ENCODE measurements at regions not wholly inside any gene's neighbourhood (a gene's known extent, or its start where the extent isn't known, plus 50 kb on each side); places are given as distances from the start of the nearest gene placed in this dataset.

GRCh38 chr2:118255771-118256372, 167.6 kb downstream of the INSIG2 start:
- no peak for DNase-seq

GRCh38 chr2:118255301-118255700, 167.0 kb downstream of the INSIG2 start:
- no peak for DNase-seq

GRCh38 chr2:118254116-118254515, 165.8 kb downstream of the INSIG2 start:
- no peak for DNase-seq

GRCh38 chr2:118251427-118251826, 163.2 kb downstream of the INSIG2 start:
- DNase-seq = no peak

GRCh38 chr2:118250463-118250862, 162.2 kb downstream of the INSIG2 start:
- DNase-seq = peak; percentile 14

GRCh38 chr2:118250001-118250400, 161.7 kb downstream of the INSIG2 start:
- no peak for DNase-seq

- no peak for DNase-seq
Measured at GRCh38 chr2:118249531-118249930, 161.3 kb downstream of the INSIG2 start.

GRCh38 chr2:118246726-118247125, 158.5 kb downstream of the INSIG2 start:
- no peak for DNase-seq

- no peak for DNase-seq
Measured at GRCh38 chr2:118246079-118246478, 157.8 kb downstream of the INSIG2 start.

GRCh38 chr2:118244686-118245085, 156.4 kb downstream of the INSIG2 start:
- no peak for DNase-seq

- DNase-seq = no peak
Measured at GRCh38 chr2:118243031-118243430, 154.8 kb downstream of the INSIG2 start.

- DNase-seq = no peak
Measured at GRCh38 chr2:118242216-118242615, 153.9 kb downstream of the INSIG2 start.

- no peak for DNase-seq
Measured at GRCh38 chr2:118241128-118241527, 152.9 kb downstream of the INSIG2 start.

- no peak for DNase-seq
Measured at GRCh38 chr2:118240276-118240675, 152.0 kb downstream of the INSIG2 start.

- no peak for DNase-seq
Measured at GRCh38 chr2:118239284-118239683, 151.0 kb downstream of the INSIG2 start.

- DNase-seq = no peak
Measured at GRCh38 chr2:118237451-118237850, 149.2 kb downstream of the INSIG2 start.

GRCh38 chr2:118232796-118233195, 144.5 kb downstream of the INSIG2 start:
- DNase-seq = no peak

GRCh38 chr2:118232391-118232790, 144.1 kb downstream of the INSIG2 start:
- no peak for DNase-seq

GRCh38 chr2:118231759-118232158, 143.5 kb downstream of the INSIG2 start:
- no peak for DNase-seq

- DNase-seq = no peak
Measured at GRCh38 chr2:118227698-118228508, 139.6 kb downstream of the INSIG2 start.

GRCh38 chr2:118225666-118226065, 137.4 kb downstream of the INSIG2 start:
- DNase-seq = no peak

GRCh38 chr2:118224895-118225311, 136.6 kb downstream of the INSIG2 start:
- DNase-seq = no peak

- DNase-seq = no peak
Measured at GRCh38 chr2:118223992-118224894, 136.0 kb downstream of the INSIG2 start.
